NCI-H1694 (cell line): ENCODE measurements at regions not wholly inside any gene's neighbourhood (a gene's known extent, or its start where the extent isn't known, plus 50 kb on each side); places are given as distances from the start of the nearest gene placed in this dataset.
A peak's percentile ranks its signal among the peaks of the same experiment; 100 is the strongest.

Experiments
- DNase-seq: peaks from one replicate; lab custom pipeline; 2025; lab: John Stamatoyannopoulos, UW

- no peak for DNase-seq
These were observed 80.1 kb upstream of the CREB1 start for GRCh38 chr2:207449642-207450165.

- DNase-seq: no peak
These were observed 79.6 kb upstream of the CREB1 start for GRCh38 chr2:207450186-207450585.

GRCh38 chr2:207458582-207458981 lies 71.2 kb upstream of the CREB1 start:
- DNase-seq: no peak

GRCh38 chr2:207459990-207460757 lies 69.6 kb upstream of the CREB1 start:
- no peak for DNase-seq

- no peak for DNase-seq
These were observed 66.3 kb upstream of the CREB1 start for GRCh38 chr2:207463433-207463832.

- DNase-seq: no peak
These were observed 65.8 kb upstream of the CREB1 start for GRCh38 chr2:207464007-207464406.

GRCh38 chr2:207465894-207466293 lies 63.9 kb upstream of the CREB1 start:
- no peak for DNase-seq

GRCh38 chr2:207467716-207468347 lies 61.9 kb upstream of the CREB1 start:
- DNase-seq: no peak

GRCh38 chr2:207468488-207468887 lies 61.3 kb upstream of the CREB1 start:
- DNase-seq: no peak

- DNase-seq: peak; percentile 53
These were observed 60.3 kb upstream of the CREB1 start for GRCh38 chr2:207469451-207469850.

GRCh38 chr2:207469943-207470729 lies 59.6 kb upstream of the CREB1 start:
- peak; percentile 81 for DNase-seq

GRCh38 chr2:207471261-207471660 lies 58.5 kb upstream of the CREB1 start:
- no peak for DNase-seq

GRCh38 chr2:207472343-207473048 lies 57.3 kb upstream of the CREB1 start:
- no peak for DNase-seq

- DNase-seq: peak; percentile 95
These were observed 56.5 kb upstream of the CREB1 start for GRCh38 chr2:207473049-207473930.

- DNase-seq: no peak
These were observed 55.9 kb upstream of the CREB1 start for GRCh38 chr2:207473931-207474235.

- peak; percentile 77 for DNase-seq
These were observed 54.8 kb upstream of the CREB1 start for GRCh38 chr2:207474863-207475485.

GRCh38 chr2:207475546-207475945 lies 54.2 kb upstream of the CREB1 start:
- peak; percentile 2 for DNase-seq

- DNase-seq: no peak
These were observed 51.9 kb upstream of the CREB1 start for GRCh38 chr2:207477896-207478295.

- DNase-seq: no peak
These were observed 51.2 kb upstream of the CREB1 start for GRCh38 chr2:207478572-207478971.

- DNase-seq: no peak
These were observed 50.5 kb upstream of the CREB1 start for GRCh38 chr2:207479198-207479785.
